Mesenteric fat pad (tissue), 1 donor: ENCODE measurements at regions not wholly inside any gene's neighbourhood (a gene's known extent, or its start where the extent isn't known, plus 50 kb on each side); places are given as distances from the start of the nearest gene placed in this dataset.

Experiments used
- DNase-seq: peaks from one replicate; pipeline ENCODE4 v3.0.0-alpha.2; 2020; ENCODE audit warnings: low spot score
- donor health status: DM: yes; HTN: yes; CAD: no.

DNA sequence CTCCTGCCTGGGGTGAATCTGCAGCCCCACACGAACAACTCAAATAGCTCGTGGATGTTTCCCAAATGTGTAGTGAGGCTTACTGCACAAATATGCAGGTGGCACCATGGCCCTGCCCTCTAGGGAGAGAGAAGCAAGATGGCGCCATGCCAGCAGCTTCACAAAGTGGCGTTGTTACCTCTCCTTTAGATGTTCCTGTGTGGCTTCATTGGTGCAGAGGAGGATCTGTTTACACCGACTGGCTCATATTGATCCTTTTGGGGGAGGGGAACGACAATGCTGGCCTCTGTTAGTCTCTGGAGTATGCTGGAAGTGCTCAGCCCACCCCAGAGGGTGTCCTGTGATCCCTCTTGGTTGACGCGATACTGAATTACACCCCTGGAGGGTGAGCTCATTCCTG is 99.5 kb upstream of the GATA6 start:
- DNase-seq, result no peak

DNA sequence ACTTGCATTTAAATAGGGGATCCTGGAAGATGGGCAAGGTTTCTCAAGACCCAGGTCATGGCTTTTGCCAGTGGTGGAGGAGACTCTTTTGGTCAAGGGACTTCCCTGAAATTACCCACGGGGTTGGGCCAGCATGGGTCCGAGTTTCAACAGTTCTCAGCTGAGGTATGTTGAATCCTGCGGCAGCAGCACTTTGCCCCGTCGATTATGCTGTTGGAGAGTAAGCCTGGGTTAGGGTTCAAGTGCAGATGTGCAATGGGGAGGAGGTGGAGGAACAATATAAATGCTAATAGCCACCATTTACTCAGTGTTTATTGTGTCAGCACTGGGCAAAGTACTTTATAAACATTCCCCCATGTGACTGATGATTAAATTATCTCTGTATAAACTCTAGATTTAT is 96.0 kb upstream of the GATA6 start:
- no peak for DNase-seq

DNA sequence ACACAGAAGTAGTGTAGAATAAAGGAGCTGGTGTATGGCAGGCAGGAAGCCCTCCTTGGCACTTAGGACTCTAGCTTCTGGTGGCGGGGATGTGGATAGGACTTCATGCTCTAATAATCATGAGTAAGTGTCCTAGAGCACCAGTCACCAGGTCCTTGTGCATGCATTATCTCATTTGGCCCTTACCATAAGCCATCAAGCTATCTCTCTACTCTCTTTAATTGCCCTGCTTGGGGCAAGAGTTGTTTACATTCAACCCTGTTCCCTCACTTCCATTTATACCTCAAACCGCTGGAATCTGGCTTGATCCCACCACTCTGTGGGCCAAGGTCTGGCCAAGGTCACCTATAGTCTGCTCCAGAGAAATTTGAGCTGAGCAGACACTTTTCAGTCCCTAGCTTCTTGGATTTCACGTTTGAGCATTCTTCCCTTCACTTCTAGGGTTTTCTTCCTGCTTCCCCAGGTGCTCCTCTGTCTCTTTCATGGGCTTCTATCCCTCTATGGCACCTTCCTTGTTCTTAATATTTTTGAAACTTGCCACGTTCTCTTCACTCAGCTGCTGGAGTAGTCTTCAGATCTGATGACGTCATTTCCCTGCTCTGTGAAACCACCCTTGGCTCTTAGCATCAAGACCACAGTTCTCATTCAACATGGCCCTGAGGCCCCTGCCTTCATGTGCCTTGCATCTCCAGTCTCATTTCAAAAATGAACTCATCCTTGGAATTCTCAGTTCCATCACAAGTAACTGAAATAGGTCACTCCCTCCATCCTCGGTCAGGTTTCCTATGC is 94.9 kb upstream of the GATA6 start:
- no peak for DNase-seq

DNA sequence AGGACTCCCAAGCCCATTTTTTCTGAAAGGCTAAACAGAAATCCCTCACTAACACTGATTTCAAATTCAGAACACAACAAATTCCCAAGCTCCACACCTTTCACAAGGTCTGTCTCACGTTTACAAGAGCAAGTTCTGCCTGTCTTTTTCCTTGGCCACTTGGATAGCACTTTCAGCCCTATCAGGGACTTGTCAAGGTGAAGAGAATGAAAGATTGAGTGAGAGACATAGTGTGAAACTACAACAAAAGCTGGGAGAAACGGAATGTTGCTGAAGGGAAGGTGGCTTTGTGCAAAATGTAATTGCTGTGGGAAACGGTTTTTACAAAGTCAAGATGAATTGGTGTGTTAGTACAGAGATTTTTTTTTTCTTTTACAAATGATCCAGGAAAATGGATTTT is 89.4 kb upstream of the GATA6 start:
- no peak for DNase-seq

DNA sequence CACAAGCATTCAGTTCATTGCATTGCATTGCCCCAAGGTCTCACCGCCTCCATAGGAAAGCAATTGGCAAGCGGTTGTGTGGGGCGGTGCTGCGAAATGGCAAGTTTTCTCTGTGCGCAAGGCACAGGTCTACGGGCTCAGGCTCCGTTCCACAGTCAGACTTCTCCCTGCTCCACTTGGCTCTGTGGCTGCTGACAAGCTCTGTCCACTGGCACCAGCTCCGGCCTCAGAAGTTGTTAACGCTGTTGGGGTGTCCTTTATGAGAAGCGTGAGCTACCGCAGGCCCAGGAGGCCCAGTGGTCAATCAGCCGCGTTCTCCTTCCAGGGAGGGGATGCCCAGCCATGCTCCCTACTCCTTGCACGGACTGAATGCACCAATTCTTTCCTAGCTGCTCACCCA is 87.0 kb upstream of the GATA6 start:
- DNase-seq, result no peak

DNA sequence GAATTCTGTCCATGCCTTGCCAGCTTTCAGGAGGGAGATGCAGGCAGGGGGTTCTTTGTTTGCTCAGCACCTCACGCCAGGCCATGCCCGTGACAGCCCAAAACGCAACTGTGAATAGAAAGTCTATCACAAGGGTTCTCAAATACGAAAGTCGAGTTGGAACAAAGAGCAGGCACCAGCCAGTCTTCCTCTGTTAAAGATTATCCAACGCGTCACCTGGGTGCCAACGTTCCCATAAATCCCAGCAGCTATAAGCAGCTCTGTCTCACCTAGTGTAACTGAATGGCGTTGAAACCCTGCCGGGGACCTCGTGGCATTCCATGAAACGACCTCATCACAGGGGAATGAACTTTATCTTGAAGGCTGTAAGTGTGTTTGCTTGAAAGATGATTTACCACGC is 84.8 kb upstream of the GATA6 start:
- no peak for DNase-seq

DNA sequence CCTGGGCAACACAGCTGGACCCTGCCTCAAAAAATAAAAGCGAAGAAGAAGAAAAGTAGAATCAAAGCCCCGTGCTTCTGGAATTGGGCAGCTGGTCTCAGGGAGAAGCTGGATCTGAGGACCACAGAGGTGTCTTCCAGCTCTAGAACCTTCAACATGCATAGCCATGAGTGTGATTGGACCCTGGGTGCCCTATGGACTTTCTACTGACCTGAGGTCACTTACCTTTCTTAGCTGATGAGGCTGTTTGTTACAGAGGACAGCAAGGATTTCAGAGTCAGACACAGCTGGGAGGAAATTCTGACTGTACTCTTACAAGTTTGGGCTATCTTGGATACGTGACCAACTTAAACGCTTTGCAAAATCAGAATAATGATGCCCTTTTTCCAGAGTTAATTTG is 82.4 kb upstream of the GATA6 start:
- no peak for DNase-seq

DNA sequence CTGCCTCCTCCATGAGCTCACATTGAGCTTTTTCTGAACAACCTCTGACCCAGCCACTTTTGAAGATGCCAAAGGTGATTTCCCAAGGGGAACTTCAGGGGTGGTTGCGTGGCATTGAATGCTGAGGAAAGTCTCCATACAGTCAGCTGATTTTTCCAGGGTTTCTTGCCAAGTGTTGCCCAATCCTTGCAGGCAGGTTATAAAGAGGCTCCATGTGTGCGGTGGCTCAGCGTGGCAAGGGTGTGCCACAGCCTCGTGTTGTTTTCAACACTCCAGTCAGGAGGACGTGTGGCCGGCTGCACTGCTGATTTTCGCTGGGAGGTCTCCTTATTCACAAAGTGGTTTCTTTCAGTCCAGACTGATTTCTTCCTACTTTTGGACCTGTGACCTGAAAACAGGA is 81.4 kb upstream of the GATA6 start:
- no peak for DNase-seq

DNA sequence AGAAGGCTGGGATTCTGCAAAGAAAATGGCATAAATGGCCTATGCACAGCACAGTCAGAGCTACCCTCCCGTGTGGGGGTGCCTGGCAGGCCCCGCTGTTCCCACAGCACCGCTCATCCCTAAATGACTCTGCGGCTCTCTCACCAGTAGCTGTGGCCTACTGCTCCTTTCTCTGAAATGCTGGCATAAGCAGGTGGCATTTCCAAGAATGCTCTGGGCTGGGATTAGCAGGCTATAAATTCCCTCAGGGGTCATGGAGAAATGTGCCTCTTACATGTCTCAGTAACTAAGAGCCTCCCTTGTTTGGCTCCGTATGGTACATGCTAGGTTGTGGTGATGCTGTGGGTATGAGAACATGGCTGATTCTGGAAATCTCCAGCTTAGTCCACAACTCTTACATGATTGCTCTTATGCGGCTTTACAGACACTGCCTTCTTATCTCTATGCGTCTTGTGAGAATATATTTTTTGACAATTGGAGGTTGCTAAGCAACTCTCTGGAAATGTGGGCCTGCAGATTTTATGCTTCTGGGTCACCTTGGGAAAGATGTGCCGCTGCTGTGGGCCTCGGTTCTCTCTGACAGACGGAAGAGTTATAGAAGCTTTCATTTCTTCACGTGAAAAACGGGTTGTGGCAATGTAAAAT is 80.3 kb upstream of the GATA6 start:
- no peak for DNase-seq

DNA sequence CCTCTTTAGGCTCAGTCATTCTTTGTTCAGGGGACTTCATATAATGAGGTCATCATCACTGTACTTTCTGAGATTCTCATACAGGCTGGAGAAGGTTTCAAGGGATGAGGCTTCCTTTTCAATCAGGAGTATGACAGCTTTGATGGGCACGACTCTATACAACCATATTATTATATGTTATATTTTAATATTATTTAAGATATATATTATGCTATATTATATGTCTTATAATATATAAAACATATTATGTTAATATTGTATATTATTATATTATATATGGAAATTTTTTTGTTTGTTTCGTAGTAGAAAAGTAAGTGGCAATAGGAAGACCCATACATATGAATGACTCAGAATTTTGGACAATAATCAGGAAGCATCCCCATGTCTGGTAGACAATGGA is 78.0 kb upstream of the GATA6 start:
- DNase-seq, result no peak

DNA sequence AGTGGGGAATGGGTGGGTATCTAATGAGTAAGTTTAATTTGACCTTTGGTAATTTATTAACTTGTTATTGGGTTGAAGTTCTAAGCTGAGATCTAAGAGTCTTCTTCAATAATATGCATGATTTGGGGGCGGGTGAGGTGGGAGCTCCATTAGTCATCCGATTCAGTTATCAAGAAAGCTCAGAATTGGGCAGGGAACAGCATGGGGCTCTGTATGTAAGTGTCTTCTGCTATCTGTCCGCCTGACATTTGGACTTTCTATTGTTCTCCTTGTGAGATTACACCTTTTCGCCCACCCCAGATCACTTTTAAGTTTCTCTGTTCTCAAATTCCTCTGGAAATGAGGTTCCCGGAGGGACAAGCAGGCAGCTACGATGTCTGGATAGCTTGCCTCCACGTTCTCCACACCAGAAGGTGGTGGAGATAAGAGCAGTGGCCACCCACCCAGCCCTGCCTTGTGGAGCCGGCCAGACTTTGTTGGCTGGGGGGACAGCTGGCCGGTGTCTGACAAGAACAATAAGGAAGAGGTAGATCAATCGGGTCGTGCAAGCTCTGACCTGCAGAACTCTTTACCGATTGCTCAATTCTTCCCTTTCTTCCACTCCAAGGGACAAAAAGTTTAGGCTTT is 75.5 kb upstream of the GATA6 start:
- no peak for DNase-seq

DNA sequence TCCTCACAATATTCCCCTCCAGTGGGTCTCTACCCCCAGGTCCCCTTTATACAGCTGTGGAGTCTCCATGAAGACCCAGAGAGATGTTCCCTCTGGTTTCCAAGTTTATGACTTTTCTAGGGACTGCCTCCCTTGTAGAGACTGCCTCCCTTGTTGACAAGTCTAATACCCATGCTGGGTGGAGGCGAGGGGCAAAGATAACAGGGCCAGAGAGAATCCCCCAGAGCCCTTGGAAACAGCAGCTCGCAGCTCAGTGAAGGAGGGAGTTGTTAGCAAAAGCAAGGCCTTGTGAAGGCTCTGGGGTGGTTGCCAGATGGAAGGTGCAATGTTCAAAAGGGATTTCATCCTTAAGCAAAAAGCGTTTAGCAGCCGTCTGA is 75.0 kb upstream of the GATA6 start:
- DNase-seq, result no peak

DNA sequence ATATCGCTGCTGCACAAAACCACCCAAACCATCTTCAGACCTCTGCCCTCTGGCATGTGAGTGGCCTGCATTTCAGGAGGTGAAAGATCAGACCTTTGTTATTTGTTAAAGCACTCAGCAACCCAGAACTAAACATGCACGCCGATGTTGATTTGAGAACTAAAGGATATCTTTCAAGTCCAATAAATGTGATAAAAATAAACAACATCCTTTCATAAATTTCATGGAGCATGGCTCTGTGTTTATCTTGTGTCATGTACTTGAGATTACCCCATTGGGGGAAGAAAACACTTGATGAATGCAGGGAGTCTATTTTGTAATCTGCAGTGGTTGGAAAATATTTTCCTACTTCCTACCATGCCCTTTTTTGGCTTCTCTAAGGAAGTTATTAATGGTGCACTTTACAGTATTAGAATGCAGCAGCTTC is 70.8 kb upstream of the GATA6 start:
- DNase-seq, result no peak

DNA sequence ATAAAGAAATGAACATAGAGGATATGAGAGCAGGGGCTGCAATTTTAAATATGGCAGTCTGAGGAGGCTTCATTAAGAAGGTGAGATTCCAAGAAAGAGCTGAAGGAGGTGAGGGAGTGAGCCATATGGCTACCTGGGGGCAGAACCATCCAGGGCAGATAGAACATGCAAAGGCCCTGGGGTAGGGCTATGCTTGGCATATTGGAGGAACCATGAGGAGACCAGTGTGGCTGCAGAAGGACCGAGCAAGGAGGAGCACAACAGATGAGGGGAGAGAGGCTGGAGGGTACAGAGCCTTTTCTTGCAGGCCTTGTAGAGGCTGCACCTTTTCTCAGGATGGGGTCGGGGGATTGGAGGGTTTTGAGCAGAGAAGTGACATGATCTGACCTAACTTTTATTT is 69.5 kb upstream of the GATA6 start:
- no peak for DNase-seq

DNA sequence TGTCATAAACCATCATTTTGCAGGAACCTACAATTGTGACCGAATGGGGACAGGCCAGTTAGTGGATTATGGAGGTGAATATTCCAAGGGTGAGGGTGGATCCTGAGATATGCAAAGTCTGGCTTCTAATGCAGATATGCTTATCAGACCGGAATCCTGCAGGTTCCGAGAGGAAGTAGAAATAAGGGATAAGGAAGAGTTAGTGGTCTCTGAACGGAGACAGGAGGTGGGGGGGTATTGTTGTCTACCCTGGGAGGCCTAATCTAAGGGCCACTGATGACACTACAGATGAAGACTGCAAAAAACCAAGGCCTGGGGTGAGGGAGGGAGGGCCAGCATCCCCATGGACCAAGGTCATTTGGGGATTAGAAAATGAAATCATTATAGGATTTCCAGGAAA is 67.7 kb upstream of the GATA6 start:
- DNase-seq, result no peak

DNA sequence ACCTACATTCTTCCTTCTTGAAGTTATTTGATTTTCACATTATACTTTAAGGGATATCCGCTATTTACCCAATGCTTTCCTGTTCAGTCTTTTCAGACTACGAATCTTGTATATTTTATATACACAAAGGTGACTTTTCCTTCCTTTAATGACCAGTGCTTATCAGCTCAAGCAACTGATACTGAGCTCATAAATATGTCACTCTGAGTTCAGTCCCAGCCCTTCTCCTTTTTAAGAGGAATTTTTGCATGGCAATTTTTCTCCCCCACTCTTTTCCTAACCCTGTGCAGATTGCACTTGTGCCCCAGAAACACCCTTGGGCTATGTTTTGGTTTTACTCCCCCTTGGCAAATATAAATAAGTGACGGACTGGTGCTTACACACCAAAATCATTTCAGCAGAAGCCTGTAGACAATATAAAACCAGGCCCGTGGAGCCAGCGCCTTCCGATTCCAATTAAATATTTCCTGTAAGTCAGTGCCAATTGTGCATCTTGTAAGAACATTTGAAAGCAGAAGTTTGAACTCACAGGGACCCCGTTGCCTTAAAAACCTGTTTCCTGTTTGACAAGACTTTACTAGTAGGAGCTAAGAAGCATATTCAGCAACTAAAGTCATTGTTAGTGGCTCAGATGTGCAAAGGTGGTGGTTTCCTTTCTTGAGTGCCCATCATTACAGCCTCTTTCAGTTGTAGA is 66.3 kb upstream of the GATA6 start:
- DNase-seq, result no peak

DNA sequence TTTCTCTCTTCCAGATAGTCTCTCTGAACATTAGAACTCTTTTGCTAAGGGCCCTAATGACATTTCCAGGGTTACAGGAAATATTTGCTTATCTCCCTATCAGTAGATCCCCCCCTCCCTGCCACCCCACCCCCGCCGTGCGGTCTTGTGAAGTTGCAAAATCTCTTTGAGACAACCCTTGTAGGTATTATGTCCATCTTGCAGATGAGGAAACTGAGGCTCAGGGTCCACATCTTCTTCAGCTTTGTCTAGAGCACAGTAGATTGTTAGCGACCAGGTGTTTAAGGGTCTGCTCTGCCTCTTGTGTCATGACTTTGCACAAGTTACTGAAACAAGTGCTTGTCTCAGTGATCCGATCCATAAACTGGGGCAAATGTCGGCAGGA is 65.8 kb upstream of the GATA6 start:
- no peak for DNase-seq

DNA sequence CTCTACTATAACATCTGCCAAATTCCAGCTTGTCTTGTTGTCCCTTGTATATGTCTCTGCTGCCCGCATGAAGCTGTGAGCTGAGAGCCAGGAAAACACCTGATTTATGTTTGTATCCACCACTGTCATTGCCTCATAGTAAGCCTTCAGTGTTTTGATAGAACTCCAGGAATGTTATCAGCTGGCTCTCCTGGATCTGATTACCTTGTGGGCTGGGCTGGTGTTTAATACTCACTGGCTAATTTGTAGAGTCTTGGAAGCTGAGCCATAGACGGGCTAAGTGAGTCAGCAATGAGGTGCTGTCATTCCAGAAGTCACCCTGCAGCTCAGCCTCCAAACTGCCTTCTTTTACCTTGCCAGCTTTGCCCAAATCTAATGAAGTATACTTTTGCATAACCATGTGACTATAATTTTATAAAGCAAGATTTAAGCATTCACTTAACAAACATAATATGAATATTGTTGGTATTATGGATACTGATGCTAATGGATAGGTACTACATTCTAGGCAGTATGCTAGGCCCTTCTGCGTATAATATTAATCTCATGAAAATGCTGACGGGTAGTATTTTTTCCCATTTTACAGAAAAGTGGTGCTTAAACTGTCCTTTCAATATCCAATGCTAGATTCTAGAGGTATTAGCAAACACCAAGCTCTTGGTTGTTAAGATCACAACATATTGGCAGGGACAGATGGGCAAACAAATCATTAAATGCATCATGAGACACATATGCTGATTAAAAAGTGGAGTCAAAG is 62.7 kb upstream of the GATA6 start:
- DNase-seq, result no peak

DNA sequence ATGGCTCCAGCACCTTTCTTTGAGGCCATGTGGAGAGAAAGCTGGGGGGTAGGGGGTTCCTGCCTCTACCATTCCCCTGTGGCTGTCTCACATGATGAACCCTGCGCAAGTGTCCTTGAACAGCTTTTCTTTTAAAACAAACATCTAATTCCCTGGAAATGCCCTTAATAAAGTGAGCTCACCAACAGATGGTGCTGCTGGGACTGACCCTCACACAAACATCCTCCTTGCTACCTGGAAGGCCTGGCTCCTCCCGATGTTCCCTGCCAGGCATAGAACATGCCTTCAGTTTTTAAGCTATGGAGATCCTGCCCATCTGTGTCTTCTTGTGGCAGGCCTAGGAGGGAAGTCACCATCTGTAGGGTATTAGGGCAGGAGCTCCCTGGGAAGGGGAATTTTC is 60.7 kb upstream of the GATA6 start:
- DNase-seq, result no peak

DNA sequence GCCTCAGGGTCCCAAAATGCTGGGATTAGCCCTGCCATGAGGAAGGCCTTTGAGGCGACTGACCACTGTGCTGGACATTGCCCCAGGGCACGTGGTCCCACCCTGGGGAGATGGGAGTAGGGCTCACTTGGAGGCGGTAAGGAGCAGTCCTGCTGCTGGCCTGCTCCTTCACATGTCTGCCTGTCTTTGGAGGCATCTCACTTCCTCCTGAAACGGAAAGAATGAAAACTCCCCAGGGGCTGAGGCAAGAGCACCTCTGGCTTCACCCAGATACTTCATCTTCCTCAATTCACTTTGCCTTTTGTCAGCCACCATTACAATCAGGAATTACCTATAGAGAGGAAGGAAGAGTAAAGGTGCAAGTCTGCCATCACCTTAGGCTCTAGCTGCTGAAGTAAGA is 59.9 kb upstream of the GATA6 start:
- no peak for DNase-seq

DNA sequence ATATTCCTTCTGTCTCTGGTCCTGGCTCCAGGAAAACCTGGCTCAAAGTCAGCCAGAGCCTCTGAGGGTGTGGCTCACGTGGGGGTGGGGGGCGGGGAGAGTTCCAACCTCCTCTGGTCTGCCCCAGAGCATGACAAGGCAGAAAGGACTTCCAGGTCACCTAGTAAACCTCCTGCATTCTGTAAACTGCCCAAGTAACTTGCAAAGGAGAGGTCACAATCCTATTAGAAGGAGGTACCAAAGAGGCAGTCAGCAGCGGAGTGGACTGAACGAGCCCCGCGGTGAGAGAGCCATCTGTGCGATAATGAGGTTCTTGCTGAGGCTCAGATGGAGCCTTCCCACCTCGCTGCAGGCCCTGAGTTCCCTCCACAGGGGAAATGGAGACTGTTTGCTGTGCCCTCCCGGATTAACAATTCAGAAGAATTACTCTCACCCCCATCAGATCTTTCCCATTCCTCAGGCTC is 58.9 kb upstream of the GATA6 start:
- no peak for DNase-seq
